ENCODE measurements at regions not wholly inside any gene's neighbourhood (a gene's known extent, or its start where the extent isn't known, plus 50 kb on each side); places are given as distances from the start of the nearest gene placed in this dataset.
"Not testable (repeated sequence)": the region's sequence is repeated elsewhere in the genome, so short reads cannot be mapped to it uniquely, and the experiment has no call there.

- DNase-seq, result no peak
- TF ChIP-seq, protein P1, sequence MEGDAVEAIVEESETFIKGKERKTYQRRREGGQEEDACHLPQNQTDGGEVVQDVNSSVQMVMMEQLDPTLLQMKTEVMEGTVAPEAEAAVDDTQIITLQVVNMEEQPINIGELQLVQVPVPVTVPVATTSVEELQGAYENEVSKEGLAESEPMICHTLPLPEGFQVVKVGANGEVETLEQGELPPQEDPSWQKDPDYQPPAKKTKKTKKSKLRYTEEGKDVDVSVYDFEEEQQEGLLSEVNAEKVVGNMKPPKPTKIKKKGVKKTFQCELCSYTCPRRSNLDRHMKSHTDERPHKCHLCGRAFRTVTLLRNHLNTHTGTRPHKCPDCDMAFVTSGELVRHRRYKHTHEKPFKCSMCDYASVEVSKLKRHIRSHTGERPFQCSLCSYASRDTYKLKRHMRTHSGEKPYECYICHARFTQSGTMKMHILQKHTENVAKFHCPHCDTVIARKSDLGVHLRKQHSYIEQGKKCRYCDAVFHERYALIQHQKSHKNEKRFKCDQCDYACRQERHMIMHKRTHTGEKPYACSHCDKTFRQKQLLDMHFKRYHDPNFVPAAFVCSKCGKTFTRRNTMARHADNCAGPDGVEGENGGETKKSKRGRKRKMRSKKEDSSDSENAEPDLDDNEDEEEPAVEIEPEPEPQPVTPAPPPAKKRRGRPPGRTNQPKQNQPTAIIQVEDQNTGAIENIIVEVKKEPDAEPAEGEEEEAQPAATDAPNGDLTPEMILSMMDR (IDR thresholded peaks at IDR 0.05; ENCODE audit: low read depth, low read length), result no peak
- Histone ChIP-seq H3K27me3 (ENCODE audit: insufficient read depth, low read depth, severe bottlenecking) (no peaks in the 10 kb centered on the region), H3K9me3 (ENCODE audit: severe bottlenecking) (peaks cover 2% of the 10 kb centered on the region), H3K4me3 (ENCODE audit: low read depth, low read length) (no peak overlapping the region), H3K27ac (no peak overlapping the region), H3K36me3 (no peaks in the 10 kb centered on the region)
Measured at GRCh38 chr1:31515936-31516335, 60.4 kb upstream of the TINAGL1 start.

- no peak overlapping the region for H3K4me3 ChIP-seq (ENCODE audit: low read depth, low read length)
- H3K9me3 ChIP-seq (ENCODE audit: severe bottlenecking), result peaks cover 2% of the 10 kb centered on the region
- no peak overlapping the region for H3K27ac ChIP-seq
- H3K36me3 ChIP-seq, result no peaks in the 10 kb centered on the region
- TF ChIP-seq, protein P1 (IDR thresholded peaks at IDR 0.05; ENCODE audit: low read depth, low read length), result peak; percentile 15; the same call in 1 of the 2 replicates
- DNase-seq, result no peak
- no peaks in the 10 kb centered on the region for H3K27me3 ChIP-seq (ENCODE audit: insufficient read depth, low read depth, severe bottlenecking)
Measured at GRCh38 chr1:31517301-31517700, 59.0 kb upstream of the TINAGL1 start.

- not testable (repeated sequence) for H3K9me3 ChIP-seq (ENCODE audit: severe bottlenecking); H3K36me3 ChIP-seq; DNase-seq; H3K4me3 ChIP-seq (ENCODE audit: low read depth, low read length); H3K27me3 ChIP-seq (ENCODE audit: insufficient read depth, low read depth, severe bottlenecking); H3K27ac ChIP-seq
Measured at GRCh38 chr1:31517986-31518385, 58.3 kb upstream of the TINAGL1 start.

DNA sequence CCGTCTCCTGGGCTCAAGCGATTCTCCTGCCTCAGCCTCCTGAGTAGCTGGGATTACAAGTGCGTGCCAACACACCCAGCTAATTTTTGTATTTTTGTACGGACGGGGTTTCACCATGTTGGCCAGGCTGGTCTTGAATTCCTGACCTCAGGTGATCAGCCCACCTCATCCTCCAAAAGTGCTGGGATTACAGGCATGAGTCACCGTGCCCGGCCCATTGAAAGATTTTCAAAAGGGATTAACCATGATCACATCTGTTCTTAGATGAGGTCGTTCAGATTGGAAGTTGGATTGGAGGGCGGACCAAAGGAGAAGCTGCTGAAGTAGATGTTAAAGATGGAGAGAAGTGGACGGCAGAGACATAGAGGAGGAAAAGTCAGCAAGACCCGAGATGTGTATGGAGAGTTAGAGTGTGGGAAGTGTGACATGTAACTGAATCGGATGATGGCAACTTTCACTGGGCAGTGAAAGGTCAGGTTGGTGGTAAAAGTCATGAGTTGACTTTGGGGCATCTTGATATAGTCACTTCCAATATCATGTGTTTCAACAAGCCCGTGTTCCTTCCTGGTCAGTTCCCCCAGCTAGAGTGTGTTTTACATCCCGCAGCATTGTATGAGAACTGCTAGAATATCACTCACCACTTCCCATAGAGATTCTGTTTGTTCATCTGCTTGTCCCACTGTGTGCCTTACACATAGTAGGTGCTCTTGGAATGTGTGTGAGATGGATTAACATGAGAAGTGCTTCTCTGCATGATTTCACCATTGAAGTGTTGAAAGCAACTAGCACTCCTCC, 54.4 kb upstream of the TINAGL1 start:
- no peaks in the 10 kb centered on the region for H3K36me3 ChIP-seq
- peak; percentile 68 for DNase-seq
- TF ChIP-seq, protein P1 (IDR thresholded peaks at IDR 0.05; ENCODE audit: low read depth, low read length), result no peak
- H3K4me3 ChIP-seq (ENCODE audit: low read depth, low read length), result no peak overlapping the region
- H3K27me3 ChIP-seq (ENCODE audit: insufficient read depth, low read depth, severe bottlenecking), result no peaks in the 10 kb centered on the region
- H3K9me3 ChIP-seq (ENCODE audit: severe bottlenecking), result no peaks in the 10 kb centered on the region
- H3K27ac ChIP-seq, result no peak overlapping the region

GRCh38 chr1:31522556-31522845, 53.8 kb upstream of the TINAGL1 start:
- H3K27ac ChIP-seq, result no peak overlapping the region
- TF ChIP-seq, protein P1 (IDR thresholded peaks at IDR 0.05; ENCODE audit: low read depth, low read length), result no peak
- no peak for DNase-seq

DNA sequence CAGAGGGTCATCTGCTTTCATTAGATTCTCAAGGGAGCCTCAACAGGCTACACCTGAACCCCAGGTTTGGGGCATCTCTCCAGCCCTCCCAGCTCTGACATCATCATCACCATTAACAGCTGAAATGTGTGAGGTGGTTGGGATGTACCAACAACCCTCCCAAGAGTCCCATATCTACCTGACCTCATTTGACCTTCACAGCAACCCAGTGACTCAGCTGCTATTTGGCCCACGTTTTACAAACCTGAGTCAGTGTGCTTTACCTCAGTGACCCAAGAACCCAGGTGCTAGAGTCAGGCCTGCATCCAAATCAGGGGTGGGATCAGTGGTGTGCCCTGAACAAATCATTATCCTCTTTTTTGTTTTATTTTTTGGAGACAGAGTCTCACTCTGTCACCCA, 53.3 kb upstream of the TINAGL1 start:
- H3K9me3 ChIP-seq (ENCODE audit: severe bottlenecking), result no peaks in the 10 kb centered on the region
- no peak for DNase-seq
- H3K4me3 ChIP-seq (ENCODE audit: low read depth, low read length), result no peak overlapping the region
- TF ChIP-seq, protein P1 (IDR thresholded peaks at IDR 0.05; ENCODE audit: low read depth, low read length), result no peak
- no peaks in the 10 kb centered on the region for H3K36me3 ChIP-seq
- H3K27me3 ChIP-seq (ENCODE audit: insufficient read depth, low read depth, severe bottlenecking), result no peaks in the 10 kb centered on the region
- no peak overlapping the region for H3K27ac ChIP-seq

More at GRCh38 chr1:31522556-31522845, 53.8 kb upstream of the TINAGL1 start:
- Histone ChIP-seq H3K27me3 (ENCODE audit: insufficient read depth, low read depth, severe bottlenecking) (no peaks in the 10 kb centered on the region), H3K36me3 (no peaks in the 10 kb centered on the region), H3K4me3 (ENCODE audit: low read depth, low read length) (no peak overlapping the region), H3K9me3 (ENCODE audit: severe bottlenecking) (no peaks in the 10 kb centered on the region)

All from WERI-Rb-1 (cell line).